H7 (cell line): ENCODE measurements at regions not wholly inside any gene's neighbourhood (a gene's known extent, or its start where the extent isn't known, plus 50 kb on each side); places are given as distances from the start of the nearest gene placed in this dataset.
A peak's percentile ranks its signal among the peaks of the same experiment; 100 is the strongest.
"Not testable (repeated sequence)": the region's sequence is repeated elsewhere in the genome, so short reads cannot be mapped to it uniquely, and the experiment has no call there.

Source experiments
- DNase-seq: peaks from one replicate; pipeline ENCODE4 v3.0.0; 2012
- H3K27me3 ChIP-seq: 2 replicates; pipeline ENCODE4 v1.6.0; 2011; ENCODE audit warnings: mild to moderate bottlenecking, low read length; ENCODE audit not compliant: control insufficient read depth, insufficient read depth
- H3K36me3 ChIP-seq: replicated peaks from 2 replicates; pipeline ENCODE4 v1.5.1; 2011; ENCODE audit warnings: low read length; ENCODE audit not compliant: control insufficient read depth, insufficient read depth
- H3K4me3 ChIP-seq: 2 replicates; pipeline ENCODE4 v1.5.1; 2011; ENCODE audit warnings: low read depth, mild to moderate bottlenecking, control low read depth, low read length, moderate library complexity; ENCODE audit not compliant: insufficient read depth

GRCh38 chr18:76708722-76709353, 113.5 kb upstream of the ZNF236 start:
- DNase-seq = no peak

GRCh38 chr18:76708071-76708721, 114.2 kb upstream of the ZNF236 start:
- DNase-seq = peak; percentile 49
- Histone ChIP-seq H3K4me3 (no peak overlapping the region), H3K27me3 (no peaks in the 10 kb centered on the region), H3K36me3 (no peaks in the 10 kb centered on the region)

More at GRCh38 chr18:76708722-76709353, 113.5 kb upstream of the ZNF236 start:
- Histone ChIP-seq H3K27me3 (no peaks in the 10 kb centered on the region), H3K36me3 (no peaks in the 10 kb centered on the region), H3K4me3 (no peak overlapping the region)

- H3K27me3 ChIP-seq = no peaks in the 10 kb centered on the region
- DNase-seq = no peak
- H3K4me3 ChIP-seq = no peak overlapping the region
Measured at GRCh38 chr18:76707534-76707933, 114.8 kb upstream of the ZNF236 start.

GRCh38 chr18:76704589-76704988, 117.8 kb upstream of the ZNF236 start:
- not testable (repeated sequence) for DNase-seq, H3K27me3 ChIP-seq, H3K36me3 ChIP-seq

More at GRCh38 chr18:76707534-76707933, 114.8 kb upstream of the ZNF236 start:
- H3K36me3 ChIP-seq = no peaks in the 10 kb centered on the region

GRCh38 chr18:76699923-76700322, 122.4 kb upstream of the ZNF236 start:
- H3K36me3 ChIP-seq = no peaks in the 10 kb centered on the region
- H3K4me3 ChIP-seq = no peak overlapping the region
- no peaks in the 10 kb centered on the region for H3K27me3 ChIP-seq
- no peak for DNase-seq

More at GRCh38 chr18:76704589-76704988, 117.8 kb upstream of the ZNF236 start:
- not testable (repeated sequence) for H3K4me3 ChIP-seq

- Histone ChIP-seq H3K27me3 (no peaks in the 10 kb centered on the region), H3K4me3 (no peak overlapping the region), H3K36me3 (no peaks in the 10 kb centered on the region)
- peak; percentile 65 for DNase-seq
Measured at GRCh38 chr18:76697441-76697901, 124.9 kb upstream of the ZNF236 start.

- no peak overlapping the region for H3K4me3 ChIP-seq
- DNase-seq = no peak
- H3K36me3 ChIP-seq = no peaks in the 10 kb centered on the region
- no peaks in the 10 kb centered on the region for H3K27me3 ChIP-seq
Measured at GRCh38 chr18:76691800-76692199, 130.6 kb upstream of the ZNF236 start.

- no peak overlapping the region for H3K4me3 ChIP-seq
- H3K36me3 ChIP-seq = no peaks in the 10 kb centered on the region
- H3K27me3 ChIP-seq = no peaks in the 10 kb centered on the region
- no peak for DNase-seq
Measured at GRCh38 chr18:76689646-76690264, 132.6 kb upstream of the ZNF236 start.

GRCh38 chr18:76688724-76689472, 133.5 kb upstream of the ZNF236 start:
- DNase-seq = no peak
- Histone ChIP-seq H3K36me3 (no peaks in the 10 kb centered on the region), H3K27me3 (no peaks in the 10 kb centered on the region), H3K4me3 (no peak overlapping the region)

- H3K36me3 ChIP-seq = no peaks in the 10 kb centered on the region
Measured at GRCh38 chr18:76687304-76687962, 134.9 kb upstream of the ZNF236 start.

GRCh38 chr18:76686737-76687231, 135.6 kb upstream of the ZNF236 start:
- peak; percentile 77 for DNase-seq
- Histone ChIP-seq H3K4me3 (no peak overlapping the region), H3K27me3 (no peaks in the 10 kb centered on the region)

More at GRCh38 chr18:76687304-76687962, 134.9 kb upstream of the ZNF236 start:
- H3K27me3 ChIP-seq = no peaks in the 10 kb centered on the region
- peak; percentile 76 for DNase-seq
- H3K4me3 ChIP-seq = no peak overlapping the region

GRCh38 chr18:76685860-76686259, 136.5 kb upstream of the ZNF236 start:
- no peak for DNase-seq
- Histone ChIP-seq H3K27me3 (no peaks in the 10 kb centered on the region), H3K36me3 (no peaks in the 10 kb centered on the region), H3K4me3 (no peak overlapping the region)

More at GRCh38 chr18:76686737-76687231, 135.6 kb upstream of the ZNF236 start:
- H3K36me3 ChIP-seq = no peaks in the 10 kb centered on the region

- no peaks in the 10 kb centered on the region for H3K27me3 ChIP-seq
- DNase-seq = no peak
Measured at GRCh38 chr18:76685402-76685801, 137.0 kb upstream of the ZNF236 start.

GRCh38 chr18:76684265-76684664, 138.1 kb upstream of the ZNF236 start:
- no peaks in the 10 kb centered on the region for H3K27me3 ChIP-seq
- H3K4me3 ChIP-seq = no peak overlapping the region
- no peak for DNase-seq
- H3K36me3 ChIP-seq = no peaks in the 10 kb centered on the region

More at GRCh38 chr18:76685402-76685801, 137.0 kb upstream of the ZNF236 start:
- no peak overlapping the region for H3K4me3 ChIP-seq
- H3K36me3 ChIP-seq = no peaks in the 10 kb centered on the region
